ENCODE measurements at regions not wholly inside any gene's neighbourhood (a gene's known extent, or its start where the extent isn't known, plus 50 kb on each side); places are given as distances from the start of the nearest gene placed in this dataset.
A peak's percentile ranks its signal among the peaks of the same experiment; 100 is the strongest.

DNA sequence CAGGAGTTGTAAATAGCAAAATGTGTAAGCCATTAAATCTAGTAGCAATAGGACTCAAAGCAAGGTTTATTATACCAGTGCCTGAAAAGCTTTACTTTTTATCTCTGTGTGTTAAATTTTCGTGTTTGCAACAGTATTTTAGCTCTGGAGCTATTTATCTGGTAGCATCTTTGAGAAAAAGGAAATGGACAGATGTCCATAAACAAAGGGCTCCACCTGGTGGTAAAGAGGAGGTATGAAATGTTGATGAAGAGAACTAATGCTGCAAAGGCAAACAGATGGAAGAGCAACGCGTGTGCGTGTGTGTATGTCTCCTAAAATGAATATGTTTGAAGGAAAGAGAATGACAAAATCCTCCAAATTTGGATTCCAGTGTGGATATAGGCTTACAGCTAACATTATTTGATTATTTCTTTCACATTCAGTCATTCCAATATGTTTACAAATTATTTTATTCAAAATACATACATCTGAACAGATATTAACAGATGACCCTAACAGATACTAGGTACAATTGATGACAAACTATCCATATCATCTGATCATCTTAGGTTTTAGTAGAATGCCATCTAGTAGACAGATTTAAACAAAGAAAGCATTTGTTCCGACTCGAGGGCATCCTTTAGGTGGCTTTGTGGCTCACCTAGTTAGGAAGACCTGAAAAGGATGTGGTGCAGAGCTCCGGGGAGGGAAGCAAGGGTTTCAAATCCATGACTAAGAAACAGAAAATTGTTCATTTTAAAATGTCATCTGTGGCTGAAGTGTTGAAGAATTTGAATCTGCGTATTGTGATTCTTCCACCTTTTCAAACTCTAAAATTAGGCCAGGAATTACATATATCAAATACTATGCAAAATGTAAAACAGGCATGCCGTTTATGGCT is 383.3 kb downstream of the MTX2 start:
- DNase-seq = peak; percentile 55 to 75

DNA sequence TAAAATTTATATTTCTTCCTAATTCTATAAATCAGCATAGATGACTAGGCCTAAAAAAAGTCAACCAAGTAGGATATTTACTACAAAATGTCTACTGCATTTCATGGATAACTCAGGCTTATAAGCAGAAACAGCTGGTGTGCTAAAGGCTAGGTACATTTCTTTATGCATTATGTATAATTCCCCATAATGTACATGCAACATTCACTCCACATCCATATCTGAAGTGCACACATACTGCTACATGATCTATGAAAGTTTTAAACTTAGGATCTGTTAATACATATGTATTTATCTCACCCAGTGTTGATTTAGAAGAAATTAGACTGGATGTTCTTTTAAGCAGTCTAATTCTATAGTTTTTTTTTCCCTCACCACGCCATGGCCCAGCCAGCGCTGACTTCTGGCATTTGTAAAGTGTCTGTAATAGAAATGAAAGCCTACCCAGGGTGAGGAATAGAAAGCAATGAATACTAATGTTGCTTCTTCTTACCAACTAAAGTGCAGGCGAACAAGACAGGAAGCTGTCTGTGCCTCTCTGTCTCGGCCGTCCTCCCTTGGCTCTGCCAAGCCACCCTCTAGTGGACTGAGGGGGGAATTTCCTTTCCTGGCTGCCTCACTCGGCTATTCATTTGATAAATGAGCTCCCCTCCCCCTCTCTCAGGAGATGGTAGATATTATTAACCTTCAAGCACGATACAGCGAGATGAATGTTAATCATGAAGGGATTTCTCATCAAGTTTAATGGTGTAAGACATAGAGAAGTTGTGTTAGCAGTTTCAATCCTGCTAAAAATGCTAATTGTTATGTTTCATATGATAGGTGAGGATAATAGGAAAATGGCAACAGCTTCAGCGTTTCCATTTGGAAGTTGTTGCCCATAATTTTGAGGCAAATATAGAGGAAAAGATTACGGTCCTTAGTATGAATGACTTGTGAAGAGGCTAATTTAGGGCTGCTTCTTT is 384.5 kb downstream of the MTX2 start:
- DNase-seq = peak; percentile 72 to 82

DNA sequence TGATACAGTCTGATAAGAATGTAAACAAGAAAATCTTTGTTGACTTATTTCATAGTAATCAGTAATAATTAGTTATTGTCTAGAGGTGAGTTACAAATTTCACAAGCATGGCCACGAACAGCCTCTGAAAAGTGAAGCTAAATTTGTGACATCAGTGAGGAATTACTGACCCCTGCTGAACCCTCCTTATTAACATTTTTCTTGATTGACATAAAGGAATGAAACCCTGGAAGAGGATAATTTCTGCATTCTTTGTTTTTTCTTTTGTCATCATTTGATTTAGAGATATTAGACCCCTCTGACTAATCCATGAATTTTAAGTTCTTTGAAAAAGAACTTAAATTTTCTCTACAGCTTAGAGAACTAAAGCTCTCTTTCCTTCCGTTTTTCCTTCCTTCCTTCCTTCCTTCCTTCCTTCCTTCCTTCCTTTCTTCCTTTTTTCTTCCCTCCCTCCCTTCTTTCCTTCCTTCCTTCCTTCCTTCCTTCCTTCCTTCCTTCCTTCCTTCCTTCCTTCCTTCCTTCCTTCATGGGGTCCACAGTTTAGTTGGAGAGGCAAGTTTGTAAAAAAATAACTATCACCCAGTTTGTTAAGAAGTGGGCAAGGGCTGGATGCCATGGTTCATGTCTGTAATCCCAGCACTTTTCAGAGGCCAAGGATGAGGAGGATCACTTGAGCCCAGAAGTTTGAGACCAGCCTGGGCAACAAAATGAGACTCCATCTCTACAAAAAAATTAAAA is 387.0 kb downstream of the MTX2 start:
- no peak for DNase-seq

DNA sequence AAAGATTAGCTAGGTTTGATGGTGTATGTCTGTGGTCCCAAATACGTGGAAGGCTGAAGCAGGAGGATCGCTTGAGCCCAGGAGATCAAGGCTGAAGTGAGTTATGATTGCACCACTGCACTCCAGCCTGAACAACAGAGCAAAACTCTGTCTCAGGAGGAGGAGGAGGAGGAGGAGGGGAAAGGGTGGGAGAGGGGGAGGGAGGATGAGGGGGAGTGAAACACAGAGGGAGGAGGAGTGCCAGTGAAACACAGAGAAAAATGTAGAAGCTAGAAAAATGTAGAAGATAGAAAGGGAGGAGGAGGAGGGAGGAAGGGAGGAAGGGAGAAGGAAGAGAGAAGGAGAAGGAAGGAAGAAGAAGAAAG is 387.5 kb downstream of the MTX2 start:
- DNase-seq = no peak

DNA sequence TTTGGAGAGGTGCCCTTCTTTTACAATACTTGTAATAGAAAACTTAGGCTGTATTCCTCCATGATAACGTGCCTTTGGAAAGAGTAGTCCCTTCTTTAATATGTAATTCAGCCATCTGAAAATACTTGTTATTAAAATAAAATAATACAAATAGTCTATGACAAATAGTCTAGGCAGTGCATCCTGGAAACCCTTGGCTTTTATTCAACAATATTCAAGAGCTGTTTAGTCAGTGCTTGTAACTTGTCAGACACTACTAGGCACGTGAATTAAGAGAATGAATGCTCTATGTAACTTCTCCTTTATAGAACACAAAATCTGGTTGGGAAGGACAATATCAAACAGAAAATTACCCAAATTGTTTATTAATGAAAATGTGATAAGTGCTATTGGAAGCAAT is 388.2 kb downstream of the MTX2 start:
- no peak for DNase-seq

DNA sequence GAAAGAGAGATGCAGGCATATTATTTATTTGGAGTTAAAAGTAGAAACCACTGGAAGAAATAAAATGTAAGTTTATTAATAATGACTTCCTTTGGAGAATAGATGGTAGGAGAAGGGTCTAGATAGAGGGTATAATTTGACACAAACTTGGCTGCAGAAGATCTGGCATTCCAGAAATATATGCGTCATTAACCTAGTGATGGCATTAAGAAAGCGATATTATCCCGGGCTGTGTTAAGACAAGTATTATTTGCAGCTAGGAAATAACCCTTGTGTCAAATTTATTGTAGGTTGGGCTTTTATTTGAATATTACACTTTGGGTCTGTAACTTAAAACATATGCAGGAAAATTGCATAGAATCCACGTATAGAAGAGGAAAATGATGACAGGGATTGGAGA is 389.5 kb downstream of the MTX2 start:
- DNase-seq = no peak

DNA sequence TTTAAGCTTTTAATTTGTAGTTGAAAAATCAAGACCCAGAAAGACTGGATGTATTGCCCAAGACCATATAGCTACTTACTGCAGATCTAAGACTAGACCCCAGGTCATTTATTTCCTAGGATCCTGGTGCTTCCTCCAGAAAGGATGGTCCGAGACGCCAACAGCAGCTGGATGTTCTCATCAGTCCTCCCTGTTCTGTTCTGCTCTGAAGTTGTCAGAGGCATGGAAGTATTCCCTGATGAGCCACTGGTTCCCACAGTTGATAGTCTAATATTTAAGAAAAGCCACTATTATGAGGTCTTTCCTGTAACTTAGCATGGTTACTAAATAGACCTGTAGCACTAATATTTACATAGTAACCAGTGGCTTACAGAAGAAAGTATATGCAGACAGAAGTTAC is 393.5 kb downstream of the MTX2 start:
- no peak for DNase-seq

DNA sequence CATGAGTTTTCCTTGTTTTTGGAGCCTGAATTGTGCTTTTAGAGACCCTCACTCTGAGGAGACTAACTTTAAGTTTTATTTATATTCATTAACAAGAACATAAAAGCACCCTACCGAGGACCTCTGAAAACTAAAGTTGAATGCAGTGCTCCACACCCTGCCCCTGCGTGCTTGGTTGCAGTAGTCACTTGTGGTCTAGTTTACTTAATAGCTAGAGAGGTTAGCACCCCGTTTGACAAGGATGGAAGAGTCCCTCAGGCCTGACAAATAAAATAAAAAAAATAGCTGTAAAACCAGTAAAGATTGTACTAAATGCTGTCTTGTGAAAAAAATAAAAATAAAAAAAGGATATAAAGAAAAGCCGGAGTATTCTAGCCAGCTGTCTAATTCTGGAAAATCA is 395.2 kb downstream of the MTX2 start:
- no peak for DNase-seq

DNA sequence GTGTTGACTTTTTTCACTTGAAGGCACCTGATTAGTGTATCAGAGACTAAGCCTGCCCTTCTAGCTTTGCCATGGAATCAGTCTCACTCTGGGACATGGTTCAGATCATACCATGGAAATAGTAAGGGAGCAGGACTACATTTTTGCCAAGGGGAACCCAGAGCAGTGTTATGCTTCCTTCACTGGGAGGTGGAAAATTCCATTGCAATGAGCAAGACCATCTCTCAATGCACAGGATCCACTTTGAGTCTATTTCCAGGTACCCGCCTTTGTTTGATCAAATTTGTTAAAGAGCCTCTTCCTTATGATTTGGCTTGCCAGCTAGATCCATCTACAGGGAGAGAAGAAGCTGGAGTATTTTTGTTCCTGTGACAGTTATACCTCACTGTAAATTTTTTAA is 395.8 kb downstream of the MTX2 start:
- no peak for DNase-seq

DNA sequence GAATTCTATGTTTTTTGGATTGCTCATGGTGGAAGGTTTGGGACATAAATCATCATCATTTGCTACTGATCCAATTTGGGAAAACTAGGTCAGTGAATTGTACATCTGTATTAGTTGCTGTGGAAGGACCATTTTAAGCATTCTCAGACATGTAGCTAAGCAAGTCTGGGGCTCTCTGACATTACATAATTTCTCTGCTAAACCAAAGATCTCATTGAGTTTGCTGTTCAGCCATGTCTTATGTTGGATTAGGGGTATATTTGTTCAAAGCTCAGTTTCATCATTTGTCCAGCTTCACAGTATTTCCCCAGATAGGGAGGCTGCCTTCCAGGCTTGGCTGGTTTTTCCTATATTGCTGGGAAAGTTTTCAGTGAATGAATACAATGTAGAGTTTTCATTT is 399.7 kb downstream of the MTX2 start:
- DNase-seq = no peak

DNA sequence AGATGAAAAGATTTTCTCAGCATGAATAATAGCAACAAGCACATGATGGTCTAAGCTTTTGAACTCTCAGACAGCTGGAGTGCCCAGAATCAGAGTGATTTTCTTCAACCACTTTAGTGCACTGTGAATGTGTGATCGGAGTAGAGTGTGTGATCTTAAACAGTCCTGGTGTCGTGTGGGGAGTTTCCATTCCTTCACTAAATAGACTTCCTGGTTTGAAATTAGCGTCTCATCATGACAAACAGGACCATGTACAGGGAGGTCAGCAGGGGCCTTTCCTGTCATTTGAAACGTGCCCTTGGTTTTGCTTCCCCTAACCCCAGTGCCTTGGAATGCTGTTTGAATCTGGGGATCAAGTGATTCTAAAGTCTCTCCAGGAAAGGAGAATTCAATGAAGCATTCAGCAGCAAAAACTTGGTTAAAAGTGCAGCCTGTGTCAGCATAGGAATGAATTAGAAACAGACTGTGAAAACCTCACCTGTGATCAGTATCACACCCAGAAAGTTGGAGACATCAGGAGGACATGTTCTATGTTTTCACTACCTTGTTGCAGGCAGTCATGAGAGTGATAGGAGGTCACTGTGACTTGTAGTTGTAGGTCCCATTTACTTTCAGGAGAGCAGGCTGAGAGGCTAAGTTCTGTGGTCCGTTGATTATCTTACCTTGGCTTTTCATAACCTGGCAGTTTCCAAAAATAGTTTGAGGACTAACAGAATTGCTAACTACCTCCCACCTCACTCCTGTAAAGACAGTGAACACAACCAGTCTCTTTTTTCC is 400.3 kb downstream of the MTX2 start:
- no peak for DNase-seq

DNA sequence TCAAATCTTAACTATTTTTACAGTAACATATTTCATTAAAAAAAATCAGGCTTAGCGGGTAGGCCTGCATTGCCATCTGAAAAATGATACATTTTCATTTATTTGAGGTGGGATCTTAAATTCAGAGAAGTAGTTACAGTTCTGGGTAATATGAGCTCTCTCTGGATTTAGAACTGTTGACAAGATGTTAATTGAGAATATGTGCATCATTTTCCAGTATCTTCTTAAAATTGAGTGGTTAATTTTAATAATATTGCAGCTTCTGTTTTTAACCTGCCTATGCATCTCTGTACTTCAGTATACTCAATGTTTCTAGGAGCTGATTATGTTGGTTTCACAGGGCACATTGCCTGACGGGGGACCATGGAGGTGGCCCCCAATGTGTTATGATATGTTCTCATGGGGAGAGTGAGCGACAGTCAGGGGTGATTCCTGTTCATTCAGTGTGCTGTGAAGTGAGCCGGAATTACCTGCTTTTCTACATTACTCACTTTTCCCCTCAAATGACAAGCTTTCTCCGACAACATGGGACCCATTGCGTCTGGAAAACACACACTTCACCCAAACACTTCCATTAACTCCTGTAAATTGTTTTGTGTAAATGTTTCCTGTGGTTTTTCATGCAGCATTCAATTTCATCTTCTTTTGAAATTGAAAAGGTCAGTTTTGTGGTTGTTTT is 406.2 kb downstream of the MTX2 start:
- no peak for DNase-seq

DNA sequence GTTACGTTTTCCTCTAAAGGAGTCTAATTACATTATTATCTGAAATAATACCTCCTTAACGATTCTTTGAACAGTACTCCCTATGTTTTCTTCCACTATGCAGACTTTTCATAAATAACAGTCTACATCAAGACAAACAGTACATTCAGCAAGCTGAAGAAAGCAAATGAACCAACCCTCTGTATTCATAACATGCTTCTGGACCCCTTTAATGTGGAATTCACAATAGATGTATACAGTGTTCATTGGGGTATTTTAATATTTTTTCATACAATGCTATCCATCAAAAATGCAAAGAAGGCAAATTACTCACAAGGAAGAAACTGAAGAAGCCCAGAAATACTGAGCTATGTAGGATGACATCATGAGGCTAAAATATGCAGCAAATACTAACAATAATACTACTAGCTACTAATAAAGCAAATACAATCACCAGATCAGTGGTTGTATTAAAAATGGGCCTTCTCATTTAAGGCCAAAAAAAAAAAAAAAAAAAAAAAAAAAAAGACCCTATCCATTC is 408.6 kb downstream of the MTX2 start:
- no peak for DNase-seq

DNA sequence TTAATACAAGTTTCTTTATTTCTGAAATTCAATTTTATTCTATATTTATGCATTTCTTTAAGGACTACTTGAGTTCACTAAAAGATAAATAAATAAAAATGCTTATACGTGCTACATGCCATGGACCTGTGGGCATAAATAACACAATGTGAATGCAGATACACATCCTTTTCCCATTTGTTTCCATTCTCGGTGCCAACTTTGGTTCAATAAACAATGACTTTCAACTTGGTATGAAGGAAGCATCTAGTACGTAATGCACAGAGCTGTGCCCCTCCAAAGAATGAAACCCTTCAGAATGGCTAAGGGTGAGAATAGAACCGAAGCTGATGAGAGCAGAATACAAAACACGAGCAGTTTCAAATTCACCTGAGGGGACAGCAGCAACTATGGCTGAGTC is 409.3 kb downstream of the MTX2 start:
- no peak for DNase-seq

DNA sequence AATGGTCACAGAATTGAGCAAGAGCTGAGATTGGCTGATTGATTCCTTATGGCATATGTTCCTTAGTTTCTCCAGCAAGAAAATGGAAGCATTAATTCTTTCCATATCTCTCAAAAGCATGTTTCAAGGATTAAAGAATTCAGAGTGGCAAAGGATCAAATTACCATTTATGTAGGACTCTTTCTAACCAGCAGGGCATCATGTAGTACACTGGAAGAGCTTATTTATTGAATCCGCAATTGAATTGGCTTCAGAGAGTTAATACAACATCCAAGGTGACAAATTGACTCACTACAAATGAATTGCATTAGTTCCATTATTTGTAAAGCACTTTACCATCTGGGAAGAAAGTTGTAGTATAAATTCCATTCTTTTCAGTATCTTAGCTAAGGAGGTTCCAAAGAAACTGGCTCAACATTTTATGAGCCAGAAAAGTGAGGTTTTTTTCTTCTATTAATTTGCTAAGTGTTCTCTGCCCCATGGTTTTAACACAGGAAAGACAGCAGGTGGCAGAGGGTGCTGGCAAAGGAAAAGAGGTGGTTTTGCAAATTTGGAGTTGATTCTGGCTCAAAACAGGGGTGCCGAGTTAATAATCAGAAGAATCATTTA is 409.9 kb downstream of the MTX2 start:
- peak; percentile 11 to 67 for DNase-seq

DNA sequence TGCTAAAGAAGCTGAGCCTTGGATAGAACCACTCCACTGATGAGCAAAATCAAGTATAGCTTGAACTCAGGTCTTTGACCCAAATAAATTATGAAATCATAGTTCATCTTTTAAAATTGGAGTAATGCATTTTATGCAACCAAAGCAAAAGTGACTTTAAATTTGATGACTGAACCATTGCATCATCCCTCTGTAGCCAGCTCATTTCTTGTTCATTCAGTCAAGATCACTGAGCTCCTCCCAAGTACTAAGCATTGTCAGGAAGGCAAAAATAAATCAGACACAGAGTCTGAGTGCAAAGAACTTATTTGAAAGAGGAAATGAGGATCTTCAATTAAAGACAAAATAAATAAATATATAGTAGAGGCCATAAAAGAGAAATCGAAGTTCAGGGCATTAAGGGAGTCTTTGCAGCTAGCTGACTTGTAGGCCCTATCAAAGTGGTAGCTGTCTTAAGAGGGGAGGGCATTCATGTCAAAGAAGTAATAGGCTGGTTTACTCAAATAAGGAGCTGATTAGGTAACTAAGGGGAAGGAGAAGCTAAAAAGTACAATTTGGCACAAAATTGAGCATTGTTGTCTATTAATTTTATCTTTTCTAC is 411.8 kb downstream of the MTX2 start:
- DNase-seq = no peak

DNA sequence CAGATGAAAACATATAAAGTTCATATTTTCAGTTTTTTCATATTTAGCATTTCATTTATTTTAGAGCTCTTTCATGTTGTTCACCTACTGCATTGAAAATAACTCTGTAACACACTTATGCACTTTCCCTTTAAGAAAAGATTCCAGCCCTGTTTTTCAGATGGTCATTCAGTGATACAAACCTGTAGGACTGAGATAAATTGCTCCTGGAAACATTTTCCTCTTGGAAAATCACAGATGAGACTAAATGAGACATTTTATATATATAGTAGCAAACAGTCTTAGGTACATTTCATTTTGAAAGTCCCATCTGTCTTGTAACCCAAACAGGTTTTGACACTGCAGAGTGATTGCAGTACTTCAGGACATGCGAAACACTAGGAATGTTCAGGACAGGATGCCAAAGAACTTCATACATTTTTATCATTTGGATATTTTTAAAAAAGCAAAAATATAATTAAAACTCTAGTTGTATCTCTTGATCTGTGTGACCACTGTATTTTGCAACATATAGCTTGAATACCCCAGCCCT is 412.4 kb downstream of the MTX2 start:
- no peak for DNase-seq

DNA sequence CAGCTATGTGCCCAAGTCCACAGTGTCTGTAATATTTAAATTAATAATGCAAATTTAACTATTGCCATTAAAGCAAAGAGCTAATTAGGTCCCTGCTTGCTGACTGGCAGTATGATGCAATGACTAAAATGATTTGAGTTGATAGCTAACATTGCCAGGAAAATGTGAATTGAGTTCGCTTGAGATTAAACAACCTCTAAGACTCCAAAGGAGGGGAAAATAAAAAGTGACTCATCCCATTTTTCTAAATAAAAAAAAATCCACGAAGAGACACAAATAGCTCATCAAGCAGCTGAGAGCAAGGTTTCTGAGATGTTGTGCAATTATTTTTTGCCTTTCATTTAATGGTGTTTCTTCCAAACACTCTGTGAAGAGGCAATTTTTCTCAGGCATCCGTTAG is 413.0 kb downstream of the MTX2 start:
- DNase-seq = no peak

DNA sequence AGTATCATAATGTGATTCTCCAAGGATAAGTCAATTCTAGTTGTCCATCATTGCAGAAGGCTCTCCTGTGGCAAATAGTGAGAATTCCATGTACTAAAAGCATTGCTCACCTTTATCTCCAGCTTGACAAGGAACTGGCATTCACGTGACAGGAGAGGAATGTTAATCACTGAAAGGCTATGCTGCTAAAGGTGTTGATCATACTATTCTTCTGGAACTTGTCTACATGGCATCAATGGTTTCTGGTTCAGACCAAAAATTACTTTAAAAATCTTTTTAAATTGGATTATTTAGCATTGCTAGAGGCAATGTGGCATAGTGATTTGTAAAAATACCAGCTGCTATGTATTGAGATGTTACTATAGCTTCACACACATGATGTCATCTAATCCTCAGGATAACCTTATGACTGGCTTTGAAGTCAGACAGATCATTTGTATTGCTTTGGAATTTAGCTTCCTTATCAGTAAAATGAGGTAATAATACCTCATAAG is 414.4 kb downstream of the MTX2 start:
- no peak for DNase-seq

DNA sequence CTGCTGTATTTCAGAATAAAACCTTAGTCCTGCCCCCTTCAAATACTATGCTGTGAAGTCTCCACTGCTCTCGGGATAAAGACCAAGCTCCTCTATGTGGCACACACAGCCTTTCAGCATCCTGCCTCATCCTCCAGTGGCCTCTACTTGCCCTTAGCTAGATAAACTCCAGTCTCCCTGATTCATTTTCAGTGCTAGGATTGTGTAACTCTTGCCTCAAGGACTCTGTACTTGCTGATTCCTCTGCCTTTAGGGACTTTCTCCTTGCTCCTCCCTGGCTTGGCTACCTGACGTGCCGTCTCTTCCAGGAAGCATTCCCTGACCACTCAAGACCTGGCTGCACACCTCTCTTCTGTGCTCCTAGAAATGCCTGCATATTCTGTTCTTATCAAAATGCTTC is 416.7 kb downstream of the MTX2 start:
- no peak for DNase-seq

Measured in NCI-H524 (cell line).